ENCODE measurements at regions not wholly inside any gene's neighbourhood (a gene's known extent, or its start where the extent isn't known, plus 50 kb on each side); places are given as distances from the start of the nearest gene placed in this dataset.
"Not testable (repeated sequence)": the region's sequence is repeated elsewhere in the genome, so short reads cannot be mapped to it uniquely, and the experiment has no call there.

GRCh38 chr5:129243039-129243438 is 148.5 kb downstream of the ISOC1 start:
- H3K4me3 ChIP-seq (ENCODE audit: low read depth, low read length) = no peak overlapping the region
- no peak for TF ChIP-seq CTCF (IDR thresholded peaks at IDR 0.05; ENCODE audit: low read depth, low read length, missing control alignments)
- DNase-seq (ENCODE audit: low read depth) = no peak

- no peak overlapping the region for H3K4me3 ChIP-seq (ENCODE audit: low read depth, low read length)
- DNase-seq (ENCODE audit: low read depth) = no peak
- no peak for TF ChIP-seq CTCF (IDR thresholded peaks at IDR 0.05; ENCODE audit: low read depth, low read length, missing control alignments)
Measured at GRCh38 chr5:129244478-129244877, 149.9 kb downstream of the ISOC1 start.

- no peak for TF ChIP-seq CTCF (IDR thresholded peaks at IDR 0.05; ENCODE audit: low read depth, low read length, missing control alignments)
- DNase-seq (ENCODE audit: low read depth) = no peak
Measured at GRCh38 chr5:129245489-129245888, 150.9 kb downstream of the ISOC1 start.

GRCh38 chr5:129246088-129246487 is 151.5 kb downstream of the ISOC1 start:
- no peak for TF ChIP-seq CTCF (IDR thresholded peaks at IDR 0.05; ENCODE audit: low read depth, low read length, missing control alignments)

More at GRCh38 chr5:129245489-129245888, 150.9 kb downstream of the ISOC1 start:
- no peak overlapping the region for H3K4me3 ChIP-seq (ENCODE audit: low read depth, low read length)

GRCh38 chr5:129249886-129250285 is 155.3 kb downstream of the ISOC1 start:
- TF ChIP-seq CTCF (IDR thresholded peaks at IDR 0.05; ENCODE audit: low read depth, low read length, missing control alignments) = no peak
- DNase-seq (ENCODE audit: low read depth) = no peak
- no peak overlapping the region for H3K4me3 ChIP-seq (ENCODE audit: low read depth, low read length)

More at GRCh38 chr5:129246088-129246487, 151.5 kb downstream of the ISOC1 start:
- H3K4me3 ChIP-seq (ENCODE audit: low read depth, low read length) = no peak overlapping the region
- DNase-seq (ENCODE audit: low read depth) = no peak

- H3K4me3 ChIP-seq (ENCODE audit: low read depth, low read length) = no peak overlapping the region
- DNase-seq (ENCODE audit: low read depth) = peak; percentile 2
- TF ChIP-seq CTCF (IDR thresholded peaks at IDR 0.05; ENCODE audit: low read depth, low read length, missing control alignments) = peak; percentile 35
Measured at GRCh38 chr5:129271308-129271707, 176.8 kb downstream of the ISOC1 start.

GRCh38 chr5:129284010-129284409 is 176.1 kb upstream of the ADAMTS19 start:
- no peak overlapping the region for H3K4me3 ChIP-seq (ENCODE audit: low read depth, low read length)
- DNase-seq (ENCODE audit: low read depth) = no peak
- TF ChIP-seq CTCF (IDR thresholded peaks at IDR 0.05; ENCODE audit: low read depth, low read length, missing control alignments) = no peak

DNA sequence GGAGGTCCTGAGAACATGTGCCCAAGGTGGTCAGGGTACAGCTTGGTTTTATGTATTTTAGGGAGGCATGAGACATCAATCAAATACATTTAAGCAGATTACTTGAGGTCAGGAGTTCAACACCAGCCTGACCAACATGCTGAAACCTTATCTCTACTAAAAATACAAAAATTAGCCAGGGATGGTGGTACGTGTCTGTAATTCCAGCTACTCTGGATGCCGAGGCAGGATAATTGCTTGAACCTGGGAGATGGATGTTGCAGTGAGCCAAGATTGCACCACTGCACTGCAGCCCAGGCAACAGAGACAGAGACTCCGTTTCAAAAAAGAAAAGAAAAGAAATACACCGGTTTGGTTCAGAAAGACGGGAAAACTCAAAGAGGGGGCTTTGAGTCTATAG is 165.9 kb upstream of the ADAMTS19 start:
- not testable (repeated sequence) for H3K4me3 ChIP-seq (ENCODE audit: low read depth, low read length); DNase-seq (ENCODE audit: low read depth)

Data from GM12864 (cell line).